Psoas muscle (tissue), 7 donors: ENCODE measurements at regions not wholly inside any gene's neighbourhood (a gene's known extent, or its start where the extent isn't known, plus 50 kb on each side); places are given as distances from the start of the nearest gene placed in this dataset.

Source experiments
- ATAC-seq, 4 donors: fragments of 200-7000 bp; cut with Tn5 transposase; one replicate each; pipeline ENCODE4 v1.9.1; 2020; ENCODE audit warnings: moderate library complexity in 3 of 4, mild to moderate bottlenecking in 2 of 4
- DNase-seq, 2 donors: peaks; one replicate each; pipeline ENCODE4 v3.0.0-alpha.2; 2020
- H3K27ac ChIP-seq: fragments of 200-600 bp; one replicate; pipeline ENCODE4 v1.8.0; 2022
- H3K27me3 ChIP-seq, 3 donors: fragments of 200-600 bp in 1 of 3; one replicate each; pipeline versions ENCODE4 v1.6.1 to v1.8.0; 2013 to 2022; ENCODE audit warnings: low read length in 2 of 3, mild to moderate bottlenecking in 2 of 3, moderate library complexity in 1 of 3; ENCODE audit not compliant: insufficient read depth in 3 of 3
- H3K36me3 ChIP-seq, 2 donors: fragments of 200-600 bp in 1 of 2; one replicate each; pipeline versions ENCODE4 v1.6.1 to v1.8.0; 2013 to 2022; ENCODE audit warnings: low read depth in 1 of 2, mild to moderate bottlenecking in 1 of 2, moderate library complexity in 1 of 2; ENCODE audit not compliant: insufficient read depth in 1 of 2
- H3K4me1 ChIP-seq: fragments of 200-600 bp; one replicate; pipeline ENCODE4 v1.8.0; 2022
- H3K4me3 ChIP-seq: fragments of 200-600 bp; one replicate; pipeline ENCODE4 v1.8.0; 2022; ENCODE audit warnings: mild to moderate bottlenecking
- H3K9me3 ChIP-seq: fragments of 200-600 bp; one replicate; pipeline ENCODE4 v1.8.0; 2022
- WGBS, 3 donors: extraction: QIAGEN DNeasy Blood & Tissue Kit; methylation state at CpG; one replicate each; pipeline versions ENCODE4 v1.1.6 to v1.1.7; 2013; 5-methylcytosine and 5-hydroxymethylcytosine counted together
- intact Hi-C, 2 donors: fragments of 100-400 bp; cut with DNase I; formaldehyde crosslinking; loops; one replicate each; pipeline versions ENCODE4 v1.11.0 to v1.14.2; 2022
- TF ChIP-seq, protein P1 (sequence below): fragments of 200-600 bp; IDR thresholded peaks from one replicate; pipeline ENCODE4 v1.8.0; 2022; ENCODE audit warnings: antibody characterized with exemption
- donor health status: healthy with polysubstance abuse.
- donor health status: DM: no; HTN: no; CAD: no; lungs with moderate emphysema.
- donor health status: Bipolar disorder and iron deficiency.
- donor health status: healthy.
- donor health status: DM: yes; HTN: yes; CAD: no.
- donor health status: DM: no; HTN: no; CAD: no.
- donor health status: DM: yes; HTN: yes; CAD: no.

DNA sequence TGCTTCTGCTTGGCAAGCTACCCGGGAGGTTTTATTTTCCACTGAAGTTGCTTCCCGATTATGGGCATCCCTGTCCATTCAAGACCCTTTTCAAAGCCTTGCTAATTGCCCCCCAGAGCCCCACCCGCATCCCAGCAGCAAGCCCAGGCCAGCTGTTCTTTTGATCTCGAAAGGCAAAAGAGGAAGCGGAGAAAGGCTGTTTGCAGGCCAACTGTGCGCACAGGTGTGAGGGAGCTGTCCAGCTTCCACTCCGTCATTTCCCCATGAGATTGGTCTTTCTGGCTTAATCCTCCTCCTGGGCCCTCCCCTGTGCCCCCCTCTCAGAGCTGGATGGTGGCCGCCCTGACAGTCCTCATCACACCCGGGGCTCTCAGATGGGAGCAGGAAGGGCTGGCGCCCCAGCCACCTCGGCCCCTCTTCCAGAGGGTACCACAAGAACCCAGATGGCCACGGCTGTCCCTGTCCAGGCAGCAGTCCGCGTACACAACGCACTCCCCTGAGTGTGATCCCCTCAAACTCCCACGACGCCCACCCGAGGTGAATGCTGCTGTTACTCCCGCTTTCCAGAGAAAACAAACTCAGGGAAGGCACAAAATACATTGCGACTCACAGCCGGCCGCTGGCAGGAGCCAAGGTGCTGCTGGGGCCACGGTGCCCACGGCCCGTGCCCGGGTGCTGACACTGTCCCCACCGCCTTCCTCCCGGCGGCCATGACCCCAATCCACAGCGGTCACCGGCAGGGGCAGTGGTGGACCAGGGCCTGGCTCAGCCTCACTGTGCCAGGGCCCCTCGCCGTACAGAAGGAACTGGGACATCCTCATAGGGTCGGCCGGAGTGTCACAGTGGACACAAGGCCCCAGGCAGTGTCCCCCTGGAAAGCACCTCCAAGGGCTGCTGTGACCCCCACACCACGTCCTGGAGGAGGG, 121.9 kb downstream of the CRYAA start:
- no peaks in the 10 kb centered on the region for H3K9me3 ChIP-seq
- TF ChIP-seq, protein P1, sequence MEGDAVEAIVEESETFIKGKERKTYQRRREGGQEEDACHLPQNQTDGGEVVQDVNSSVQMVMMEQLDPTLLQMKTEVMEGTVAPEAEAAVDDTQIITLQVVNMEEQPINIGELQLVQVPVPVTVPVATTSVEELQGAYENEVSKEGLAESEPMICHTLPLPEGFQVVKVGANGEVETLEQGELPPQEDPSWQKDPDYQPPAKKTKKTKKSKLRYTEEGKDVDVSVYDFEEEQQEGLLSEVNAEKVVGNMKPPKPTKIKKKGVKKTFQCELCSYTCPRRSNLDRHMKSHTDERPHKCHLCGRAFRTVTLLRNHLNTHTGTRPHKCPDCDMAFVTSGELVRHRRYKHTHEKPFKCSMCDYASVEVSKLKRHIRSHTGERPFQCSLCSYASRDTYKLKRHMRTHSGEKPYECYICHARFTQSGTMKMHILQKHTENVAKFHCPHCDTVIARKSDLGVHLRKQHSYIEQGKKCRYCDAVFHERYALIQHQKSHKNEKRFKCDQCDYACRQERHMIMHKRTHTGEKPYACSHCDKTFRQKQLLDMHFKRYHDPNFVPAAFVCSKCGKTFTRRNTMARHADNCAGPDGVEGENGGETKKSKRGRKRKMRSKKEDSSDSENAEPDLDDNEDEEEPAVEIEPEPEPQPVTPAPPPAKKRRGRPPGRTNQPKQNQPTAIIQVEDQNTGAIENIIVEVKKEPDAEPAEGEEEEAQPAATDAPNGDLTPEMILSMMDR, result no peak
- H3K4me1 ChIP-seq, result no peaks in the 10 kb centered on the region
- no peaks in the 10 kb centered on the region for H3K36me3 ChIP-seq
- ATAC-seq (no peak), DNase-seq (peak; percentile 10 to 53)
- peaks cover 0 to 19% (median 6%) of the 10 kb centered on the region in 3 donors for H3K27me3 ChIP-seq
- intact Hi-C loops, result no loop called here
- no peak overlapping the region for H3K4me3 ChIP-seq
- WGBS, 3 donors, result 41 to 47% (median 47%) methylated on average over 34 to 36 of the region's 36 CpGs
- H3K27ac ChIP-seq, result no peak overlapping the region

DNA sequence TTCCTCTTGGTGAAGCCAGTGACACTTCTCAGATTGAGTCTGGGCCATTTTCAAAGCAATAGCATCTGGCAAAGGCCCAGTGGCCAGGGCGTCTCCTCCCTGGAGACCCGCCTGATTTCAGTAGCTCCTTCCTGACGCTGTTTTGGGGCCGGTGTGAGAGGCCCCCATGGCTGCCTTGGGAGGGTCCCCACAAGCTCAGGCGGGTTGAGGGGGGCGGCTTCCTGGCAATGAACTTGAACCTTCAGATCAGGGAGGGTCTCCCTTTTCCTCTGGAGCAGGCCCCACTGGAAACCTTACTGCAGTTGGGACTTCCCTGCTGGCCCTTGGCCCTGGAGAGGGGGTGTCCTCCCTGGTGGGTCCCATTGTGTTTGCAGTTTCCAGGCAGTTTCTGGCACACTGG, 121.2 kb downstream of the CRYAA start:
- no peak overlapping the region for H3K27ac ChIP-seq
- ATAC-seq, result no peak
- TF ChIP-seq, protein P1, result no peak
- WGBS, 3 donors, result 63 to 85% (median 73%) methylated on average over 6 of the region's 6 CpGs
- H3K4me3 ChIP-seq, result no peak overlapping the region
- H3K4me1 ChIP-seq, result no peaks in the 10 kb centered on the region
- intact Hi-C loops, result no loop called here
- DNase-seq, result peak; percentile 9 to 41
- H3K9me3 ChIP-seq, result no peaks in the 10 kb centered on the region
- H3K27me3 ChIP-seq, result peaks cover 0 to 19% (median 4%) of the 10 kb centered on the region in 3 donors
- H3K36me3 ChIP-seq, result no peaks in the 10 kb centered on the region

DNA sequence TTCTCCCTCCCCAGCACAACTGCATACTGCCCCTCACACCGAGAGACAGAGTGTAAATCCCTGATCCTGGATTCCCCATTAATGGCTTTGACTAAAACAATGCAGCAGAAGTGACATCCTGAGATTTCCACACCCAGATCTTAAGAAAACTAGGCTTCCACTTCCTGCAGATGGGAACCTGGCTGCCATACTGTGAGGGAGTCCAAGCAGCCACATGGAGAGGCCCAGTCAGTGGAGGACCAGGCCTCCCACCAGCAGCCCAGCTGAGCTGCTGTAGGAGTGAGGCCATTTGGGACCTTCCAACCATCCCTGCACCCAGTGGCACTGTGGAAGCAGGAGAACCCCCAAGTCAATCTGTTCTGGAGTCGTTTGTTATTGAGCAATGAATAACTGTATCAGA, 120.6 kb downstream of the CRYAA start:
- intact Hi-C loops, result no loop called here
- no peak overlapping the region for H3K27ac ChIP-seq
- no peaks in the 10 kb centered on the region for H3K36me3 ChIP-seq
- ATAC-seq (no peak), DNase-seq (no peak)
- 89 to 90% (median 89%) methylated on average over 2 of the region's 2 CpGs for WGBS, 3 donors
- H3K27me3 ChIP-seq, result peaks cover 0 to 15% (median 4%) of the 10 kb centered on the region in 3 donors
- H3K9me3 ChIP-seq, result no peaks in the 10 kb centered on the region
- TF ChIP-seq, protein P1, result no peak
- H3K4me1 ChIP-seq, result no peaks in the 10 kb centered on the region
- H3K4me3 ChIP-seq, result no peak overlapping the region

DNA sequence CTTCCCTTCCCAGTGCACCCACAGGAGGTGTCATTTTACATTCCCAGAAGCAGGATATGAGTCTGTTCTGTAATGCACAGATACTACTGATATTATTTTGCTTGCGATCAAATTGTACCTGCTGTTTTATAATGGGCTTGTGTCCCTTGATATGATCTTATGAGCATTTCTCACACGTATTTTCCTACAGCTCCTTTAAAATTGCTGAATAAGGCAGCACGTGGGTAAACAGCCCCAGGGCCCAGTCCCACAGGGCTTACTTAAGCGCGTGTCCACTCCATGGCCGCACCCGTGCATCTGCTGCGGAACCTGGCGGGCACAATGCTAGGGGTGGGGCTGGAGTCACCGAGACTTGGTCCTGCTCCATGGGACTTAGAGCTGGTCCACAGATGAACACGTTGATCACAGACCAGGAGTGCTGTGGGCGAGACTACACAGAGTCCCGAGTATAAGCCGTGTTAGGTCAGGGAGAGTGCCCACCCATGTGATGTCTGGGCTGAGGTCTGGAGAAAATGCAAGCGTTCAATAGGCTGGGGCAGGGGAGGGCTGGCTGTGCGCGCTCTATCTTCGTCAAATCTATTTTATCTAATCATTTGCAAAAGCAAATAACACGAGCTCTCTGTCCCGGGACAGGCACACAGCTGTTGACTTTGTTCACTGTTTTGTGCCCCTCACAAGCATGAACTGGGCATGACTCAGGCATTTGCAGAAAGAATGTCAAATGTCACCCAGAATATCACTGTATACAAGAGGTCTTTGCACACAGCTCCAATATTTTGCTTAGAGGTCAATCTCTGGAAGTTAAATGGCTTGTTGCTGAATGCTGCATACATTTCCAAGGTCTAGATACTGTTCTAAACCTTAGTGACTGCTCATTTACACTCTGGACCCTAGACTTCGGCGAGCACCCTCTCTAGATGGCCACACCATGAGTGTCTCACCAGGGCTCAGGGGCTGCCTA, 119.3 kb downstream of the CRYAA start:
- Histone ChIP-seq H3K4me3 (no peak overlapping the region), H3K4me1 (no peaks in the 10 kb centered on the region), H3K27ac (no peak overlapping the region), H3K36me3 (no peaks in the 10 kb centered on the region), H3K9me3 (no peaks in the 10 kb centered on the region), H3K27me3 (peaks cover 0 to 15% (median 3%) of the 10 kb centered on the region in 3 donors)
- TF ChIP-seq, protein P1, result no peak
- peak in 1 of 2 donors; percentile 11 for DNase-seq
- peak in 3 of 4 donors; percentile 46 to 77 (median 48) for ATAC-seq
- WGBS, 3 donors, result 53 to 66% (median 54%) methylated on average over 22 of the region's 22 CpGs
- intact Hi-C loops, result no loop called here
